ENCODE measurements at regions not wholly inside any gene's neighbourhood (a gene's known extent, or its start where the extent isn't known, plus 50 kb on each side); places are given as distances from the start of the nearest gene placed in this dataset.

DNA sequence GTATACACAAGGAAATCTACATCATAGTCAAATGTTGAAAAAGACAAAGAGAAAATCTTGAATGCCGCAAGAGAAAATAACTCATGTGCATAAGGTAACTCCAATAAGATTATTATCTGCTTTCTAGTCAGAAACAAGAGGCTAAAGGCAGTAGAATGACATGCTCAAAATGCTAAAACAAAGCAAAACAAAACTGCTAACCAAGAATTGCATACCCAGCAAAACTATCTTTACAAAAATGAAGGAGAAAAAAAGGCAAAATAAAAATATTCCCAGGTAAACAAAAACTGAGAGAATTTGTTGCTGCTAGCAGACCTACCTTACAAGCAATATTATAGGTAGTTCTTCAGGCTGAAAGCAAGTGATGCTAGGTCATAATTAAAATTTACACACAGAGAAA is 76.4 kb upstream of the TMEM158 start:
- Histone ChIP-seq H3K36me3 (ENCODE audit: low read depth) (no peaks in the 10 kb centered on the region), H3K4me3 (ENCODE audit: severe bottlenecking) (no peak overlapping the region), H3K27me3 (ENCODE audit: insufficient read depth, poor library complexity, severe bottlenecking) (peaks cover 23% of the 10 kb centered on the region), H3K9me3 (ENCODE audit: severe bottlenecking) (peaks cover 7% of the 10 kb centered on the region), H3K4me1 (ENCODE audit: insufficient read depth, poor library complexity, severe bottlenecking) (no peaks in the 10 kb centered on the region), H3K27ac (ENCODE audit: poor library complexity, severe bottlenecking) (no peak overlapping the region)
- DNase-seq (ENCODE audit: low spot score), result no peak
- TF ChIP-seq, protein P1, sequence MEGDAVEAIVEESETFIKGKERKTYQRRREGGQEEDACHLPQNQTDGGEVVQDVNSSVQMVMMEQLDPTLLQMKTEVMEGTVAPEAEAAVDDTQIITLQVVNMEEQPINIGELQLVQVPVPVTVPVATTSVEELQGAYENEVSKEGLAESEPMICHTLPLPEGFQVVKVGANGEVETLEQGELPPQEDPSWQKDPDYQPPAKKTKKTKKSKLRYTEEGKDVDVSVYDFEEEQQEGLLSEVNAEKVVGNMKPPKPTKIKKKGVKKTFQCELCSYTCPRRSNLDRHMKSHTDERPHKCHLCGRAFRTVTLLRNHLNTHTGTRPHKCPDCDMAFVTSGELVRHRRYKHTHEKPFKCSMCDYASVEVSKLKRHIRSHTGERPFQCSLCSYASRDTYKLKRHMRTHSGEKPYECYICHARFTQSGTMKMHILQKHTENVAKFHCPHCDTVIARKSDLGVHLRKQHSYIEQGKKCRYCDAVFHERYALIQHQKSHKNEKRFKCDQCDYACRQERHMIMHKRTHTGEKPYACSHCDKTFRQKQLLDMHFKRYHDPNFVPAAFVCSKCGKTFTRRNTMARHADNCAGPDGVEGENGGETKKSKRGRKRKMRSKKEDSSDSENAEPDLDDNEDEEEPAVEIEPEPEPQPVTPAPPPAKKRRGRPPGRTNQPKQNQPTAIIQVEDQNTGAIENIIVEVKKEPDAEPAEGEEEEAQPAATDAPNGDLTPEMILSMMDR (IDR thresholded peaks at IDR 0.05; ENCODE audit: poor library complexity, severe bottlenecking), result no peak
- ATAC-seq (ENCODE audit: low read depth), result no peak

DNA sequence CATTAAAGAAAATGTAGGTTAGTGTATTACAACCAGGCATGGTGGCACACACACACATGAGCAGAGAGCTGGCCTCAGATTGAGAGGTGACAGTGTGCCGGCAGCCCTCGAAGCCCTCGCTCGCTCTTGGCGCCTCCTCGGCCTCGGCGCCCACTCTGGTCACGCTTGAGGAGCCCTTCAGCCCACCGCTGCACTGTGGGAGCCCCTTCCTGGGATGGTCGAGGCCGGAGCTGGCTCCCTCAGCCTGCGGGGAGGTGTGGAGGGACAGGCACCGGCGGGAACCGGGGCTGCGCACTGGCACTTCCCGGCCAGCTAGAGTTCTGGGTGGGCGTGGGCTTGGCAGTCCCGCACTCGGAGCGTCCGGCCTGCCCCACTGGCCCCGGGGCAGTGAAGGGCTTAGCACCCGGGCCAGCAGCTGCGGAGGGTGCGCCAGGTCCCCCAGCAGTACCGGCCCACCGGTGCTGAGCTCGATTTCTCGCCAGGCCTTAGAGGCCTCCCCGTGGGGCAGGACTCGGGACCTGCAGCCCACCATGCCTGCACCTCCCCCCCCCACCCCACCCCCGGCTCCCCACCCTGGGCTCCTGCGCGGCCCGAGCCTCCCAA is 80.4 kb upstream of the TMEM158 start:
- ATAC-seq (ENCODE audit: low read depth) (no peak), DNase-seq (ENCODE audit: low spot score) (no peak)
- Histone ChIP-seq H3K9me3 (ENCODE audit: severe bottlenecking) (peaks cover 4% of the 10 kb centered on the region), H3K4me3 (ENCODE audit: severe bottlenecking) (no peak overlapping the region), H3K4me1 (ENCODE audit: insufficient read depth, poor library complexity, severe bottlenecking) (no peaks in the 10 kb centered on the region), H3K36me3 (ENCODE audit: low read depth) (no peaks in the 10 kb centered on the region), H3K27me3 (ENCODE audit: insufficient read depth, poor library complexity, severe bottlenecking) (peaks cover 4% of the 10 kb centered on the region), H3K27ac (ENCODE audit: poor library complexity, severe bottlenecking) (no peak overlapping the region)
- TF ChIP-seq, protein P1 (IDR thresholded peaks at IDR 0.05; ENCODE audit: poor library complexity, severe bottlenecking), result no peak

DNA sequence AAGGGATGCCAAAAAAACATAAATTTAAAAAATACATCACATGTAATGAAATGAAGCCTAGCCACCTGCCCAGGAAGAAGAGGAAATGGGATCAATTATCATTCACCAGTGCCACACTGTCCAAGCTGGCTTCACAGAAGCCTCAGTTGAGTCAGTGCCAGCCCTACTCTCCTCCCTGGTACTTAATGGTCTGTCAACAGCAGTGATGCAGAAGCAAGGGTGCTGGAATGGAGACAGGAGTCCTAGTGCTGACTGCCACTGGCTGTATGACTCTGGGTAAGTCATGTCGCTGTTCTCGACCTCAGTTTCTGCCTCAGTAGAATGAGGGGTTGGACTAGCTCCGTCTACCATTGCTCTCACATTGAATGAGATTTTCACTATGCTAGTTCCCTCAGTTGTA is 78.5 kb upstream of the LARS2 start:
- H3K4me3 ChIP-seq (ENCODE audit: severe bottlenecking), result no peak overlapping the region
- ATAC-seq (ENCODE audit: low read depth) (no peak), DNase-seq (ENCODE audit: low spot score) (no peak)
- H3K4me1 ChIP-seq (ENCODE audit: insufficient read depth, poor library complexity, severe bottlenecking), result no peaks in the 10 kb centered on the region
- no peaks in the 10 kb centered on the region for H3K36me3 ChIP-seq (ENCODE audit: low read depth)
- H3K27ac ChIP-seq (ENCODE audit: poor library complexity, severe bottlenecking), result no peak overlapping the region
- no peaks in the 10 kb centered on the region for H3K9me3 ChIP-seq (ENCODE audit: severe bottlenecking)
- TF ChIP-seq, protein P1 (IDR thresholded peaks at IDR 0.05; ENCODE audit: poor library complexity, severe bottlenecking), result no peak
- peaks cover 4% of the 10 kb centered on the region for H3K27me3 ChIP-seq (ENCODE audit: insufficient read depth, poor library complexity, severe bottlenecking)

DNA sequence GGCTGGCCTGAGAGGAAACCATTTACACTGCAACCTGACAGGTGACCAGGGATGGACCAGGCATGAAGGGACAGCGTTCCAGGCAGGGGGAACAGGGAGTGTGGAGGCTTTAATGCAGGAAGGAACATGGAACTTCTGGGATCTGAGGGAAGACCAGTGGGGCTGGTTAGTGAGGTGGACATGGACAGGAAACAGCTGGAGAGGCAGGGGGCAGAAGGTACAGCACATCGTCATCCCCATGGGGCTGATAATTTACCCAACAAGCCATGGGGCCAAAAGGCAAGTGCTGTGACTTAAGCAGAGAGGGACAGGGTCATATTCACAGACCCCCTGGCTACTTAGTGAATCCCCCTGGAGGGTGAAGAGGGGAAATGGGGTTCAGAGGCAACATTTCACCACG is 77.0 kb upstream of the LARS2 start:
- no peaks in the 10 kb centered on the region for H3K4me1 ChIP-seq (ENCODE audit: insufficient read depth, poor library complexity, severe bottlenecking)
- H3K27me3 ChIP-seq (ENCODE audit: insufficient read depth, poor library complexity, severe bottlenecking), result peaks cover 4% of the 10 kb centered on the region
- H3K9me3 ChIP-seq (ENCODE audit: severe bottlenecking), result no peaks in the 10 kb centered on the region
- no peaks in the 10 kb centered on the region for H3K36me3 ChIP-seq (ENCODE audit: low read depth)
- DNase-seq (ENCODE audit: low spot score) (no peak), ATAC-seq (ENCODE audit: low read depth) (no peak)
- TF ChIP-seq, protein P1 (IDR thresholded peaks at IDR 0.05; ENCODE audit: poor library complexity, severe bottlenecking), result no peak
- H3K4me3 ChIP-seq (ENCODE audit: severe bottlenecking), result no peak overlapping the region
- no peak overlapping the region for H3K27ac ChIP-seq (ENCODE audit: poor library complexity, severe bottlenecking)

DNA sequence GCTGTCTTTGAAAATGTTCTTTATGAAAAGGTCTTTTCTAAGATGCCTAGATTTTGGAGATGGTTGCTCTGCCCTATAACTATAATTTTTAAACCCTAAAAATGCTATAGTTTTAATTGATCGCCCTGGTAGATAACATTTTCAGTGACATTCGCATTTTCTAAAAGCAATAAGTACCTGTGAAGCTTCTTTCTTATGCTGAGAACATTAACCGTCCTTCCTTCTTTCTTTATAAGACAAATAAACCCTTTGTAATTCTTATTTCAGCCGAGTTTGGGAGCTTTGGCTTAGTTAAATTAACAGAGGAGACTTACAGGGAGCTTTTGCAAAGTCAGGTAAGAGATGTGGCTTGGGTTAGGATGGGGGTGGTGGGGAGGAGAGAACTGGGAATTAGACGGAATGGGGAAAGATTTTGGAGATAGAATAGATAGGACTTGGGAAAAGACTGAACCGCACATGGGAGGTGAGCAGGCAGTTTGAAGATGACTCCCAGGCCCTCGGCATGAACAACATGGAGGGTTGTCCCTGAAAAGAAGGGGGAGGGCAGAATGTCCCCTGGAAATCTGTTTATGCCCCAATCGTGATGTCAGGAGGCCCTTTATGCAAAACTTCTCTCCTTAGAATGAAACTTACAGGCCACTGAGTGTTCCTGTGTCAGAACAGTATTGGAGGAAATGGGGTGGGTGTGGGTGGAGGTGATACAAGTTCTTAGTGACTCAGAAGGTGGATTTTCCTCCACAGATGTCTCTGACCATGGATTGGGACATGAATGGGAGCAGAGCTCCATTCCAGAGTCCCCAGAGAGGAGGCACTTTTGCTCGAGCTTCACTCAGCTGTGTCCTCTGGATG is 76.2 kb upstream of the LARS2 start:
- no peaks in the 10 kb centered on the region for H3K9me3 ChIP-seq (ENCODE audit: severe bottlenecking)

More for the DNA sequence above, 76.2 kb upstream of the LARS2 start:
- no peaks in the 10 kb centered on the region for H3K36me3 ChIP-seq (ENCODE audit: low read depth)
- DNase-seq (ENCODE audit: low spot score), result no peak
- H3K27ac ChIP-seq (ENCODE audit: poor library complexity, severe bottlenecking), result no peak overlapping the region
- no peaks in the 10 kb centered on the region for H3K4me1 ChIP-seq (ENCODE audit: insufficient read depth, poor library complexity, severe bottlenecking)
- 0 out of 3 replicates have a peak, but pooled peaks have one; percentile 17 for ATAC-seq (ENCODE audit: low read depth)
- no peak overlapping the region for H3K4me3 ChIP-seq (ENCODE audit: severe bottlenecking)
- TF ChIP-seq, protein P1 (IDR thresholded peaks at IDR 0.05; ENCODE audit: poor library complexity, severe bottlenecking), result no peak
- peaks cover 4% of the 10 kb centered on the region for H3K27me3 ChIP-seq (ENCODE audit: insufficient read depth, poor library complexity, severe bottlenecking)
